ENCODE measurements at regions not wholly inside any gene's neighbourhood (a gene's known extent, or its start where the extent isn't known, plus 50 kb on each side); places are given as distances from the start of the nearest gene placed in this dataset.

- H3K27ac Mint-ChIP-seq (ENCODE audit: unreplicated experiment): no peak overlapping the region
These were observed 2112.2 kb upstream of the C9orf72 start for GRCh38 chr9:29685531-29685930.

GRCh38 chr9:29691145-29691544 is 2117.9 kb upstream of the C9orf72 start:
- Mint-ChIP-seq H3K9me3 (ENCODE audit: unreplicated experiment) (no peaks in the 10 kb centered on the region), H3K27me3 (ENCODE audit: unreplicated experiment) (peaks cover 2% of the 10 kb centered on the region), H3K4me3 (ENCODE audit: unreplicated experiment) (no peak overlapping the region), H3K27ac (ENCODE audit: unreplicated experiment) (no peak overlapping the region), H3K4me1 (ENCODE audit: low read depth, unreplicated experiment) (no peaks in the 10 kb centered on the region), H3K36me3 (ENCODE audit: unreplicated experiment) (no peaks in the 10 kb centered on the region)
- no peak for DNase-seq
- TF ChIP-seq CTCF (IDR thresholded peaks at IDR 0.05; ENCODE audit: partially characterized antibody, unreplicated experiment): no peak

More at GRCh38 chr9:29685531-29685930, 2112.2 kb upstream of the C9orf72 start:
- TF ChIP-seq CTCF (IDR thresholded peaks at IDR 0.05; ENCODE audit: partially characterized antibody, unreplicated experiment): no peak
- Mint-ChIP-seq H3K4me3 (ENCODE audit: unreplicated experiment) (no peak overlapping the region), H3K27me3 (ENCODE audit: unreplicated experiment) (no peaks in the 10 kb centered on the region), H3K9me3 (ENCODE audit: unreplicated experiment) (no peaks in the 10 kb centered on the region), H3K4me1 (ENCODE audit: low read depth, unreplicated experiment) (no peaks in the 10 kb centered on the region), H3K36me3 (ENCODE audit: unreplicated experiment) (no peaks in the 10 kb centered on the region)
- DNase-seq: no peak

- no peak for TF ChIP-seq CTCF (IDR thresholded peaks at IDR 0.05; ENCODE audit: partially characterized antibody, unreplicated experiment)
- H3K9me3 Mint-ChIP-seq (ENCODE audit: unreplicated experiment): no peaks in the 10 kb centered on the region
- no peaks in the 10 kb centered on the region for H3K36me3 Mint-ChIP-seq (ENCODE audit: unreplicated experiment)
- peak; percentile 50 for DNase-seq
- no peak overlapping the region for H3K4me3 Mint-ChIP-seq (ENCODE audit: unreplicated experiment)
- H3K27me3 Mint-ChIP-seq (ENCODE audit: unreplicated experiment): peaks cover 2% of the 10 kb centered on the region
- H3K4me1 Mint-ChIP-seq (ENCODE audit: low read depth, unreplicated experiment): no peaks in the 10 kb centered on the region
- no peak overlapping the region for H3K27ac Mint-ChIP-seq (ENCODE audit: unreplicated experiment)
These were observed 2118.6 kb upstream of the C9orf72 start for GRCh38 chr9:29691758-29692407.

- Mint-ChIP-seq H3K4me3 (ENCODE audit: unreplicated experiment) (no peak overlapping the region), H3K27me3 (ENCODE audit: unreplicated experiment) (peaks cover 2% of the 10 kb centered on the region), H3K27ac (ENCODE audit: unreplicated experiment) (no peak overlapping the region), H3K4me1 (ENCODE audit: low read depth, unreplicated experiment) (no peaks in the 10 kb centered on the region), H3K36me3 (ENCODE audit: unreplicated experiment) (no peaks in the 10 kb centered on the region), H3K9me3 (ENCODE audit: unreplicated experiment) (no peaks in the 10 kb centered on the region)
- TF ChIP-seq CTCF (IDR thresholded peaks at IDR 0.05; ENCODE audit: partially characterized antibody, unreplicated experiment): no peak
- DNase-seq: no peak
These were observed 2123.7 kb upstream of the C9orf72 start for GRCh38 chr9:29697011-29697410.

GRCh38 chr9:29701559-29701958 is 2128.3 kb upstream of the C9orf72 start:
- no peak overlapping the region for H3K27ac Mint-ChIP-seq (ENCODE audit: unreplicated experiment)
- TF ChIP-seq CTCF (IDR thresholded peaks at IDR 0.05; ENCODE audit: partially characterized antibody, unreplicated experiment): no peak

More at GRCh38 chr9:29701559-29701958, 2128.3 kb upstream of the C9orf72 start:
- Mint-ChIP-seq H3K9me3 (ENCODE audit: unreplicated experiment) (no peaks in the 10 kb centered on the region), H3K36me3 (ENCODE audit: unreplicated experiment) (no peaks in the 10 kb centered on the region), H3K27me3 (ENCODE audit: unreplicated experiment) (no peaks in the 10 kb centered on the region), H3K4me3 (ENCODE audit: unreplicated experiment) (no peak overlapping the region), H3K4me1 (ENCODE audit: low read depth, unreplicated experiment) (no peaks in the 10 kb centered on the region)
- no peak for DNase-seq
